ENCODE measurements at regions not wholly inside any gene's neighbourhood (a gene's known extent, or its start where the extent isn't known, plus 50 kb on each side); places are given as distances from the start of the nearest gene placed in this dataset.
A peak's percentile ranks its signal among the peaks of the same experiment; 100 is the strongest.
"Not testable (repeated sequence)": the region's sequence is repeated elsewhere in the genome, so short reads cannot be mapped to it uniquely, and the experiment has no call there.

GRCh38 chr21:30104241-30104640 is 62.4 kb downstream of the CLDN17 start:
- no peak for DNase-seq

GRCh38 chr21:30102871-30103270 is 63.7 kb downstream of the CLDN17 start:
- no peak for DNase-seq

- no peak for DNase-seq
Measured at GRCh38 chr21:30101967-30102366, 64.6 kb downstream of the CLDN17 start.

- no peak for DNase-seq
Measured at GRCh38 chr21:30097791-30098190, 68.8 kb downstream of the CLDN17 start.

- DNase-seq, result no peak
Measured at GRCh38 chr21:30083225-30083945, 83.2 kb downstream of the CLDN17 start.

- peak; percentile 26 to 79 (median 38) for DNase-seq
Measured at GRCh38 chr21:30081506-30081905, 85.1 kb downstream of the CLDN17 start.

- DNase-seq, result no peak
Measured at GRCh38 chr21:30072496-30072895, 94.1 kb downstream of the CLDN17 start.

GRCh38 chr21:30058928-30059327 is 107.7 kb downstream of the CLDN17 start:
- no peak for DNase-seq

- DNase-seq, result no peak
Measured at GRCh38 chr21:30057108-30057507, 109.5 kb downstream of the CLDN17 start.

- DNase-seq, result no peak
Measured at GRCh38 chr21:30048570-30048969, 108.8 kb upstream of the GRIK1 start.

GRCh38 chr21:30044447-30045064 is 104.8 kb upstream of the GRIK1 start:
- peak; percentile 8 to 34 (median 30) for DNase-seq

GRCh38 chr21:30042443-30042842 is 102.6 kb upstream of the GRIK1 start:
- no peak for DNase-seq

GRCh38 chr21:30033441-30033840 is 93.6 kb upstream of the GRIK1 start:
- DNase-seq, result no peak

GRCh38 chr21:30030416-30030815 is 90.6 kb upstream of the GRIK1 start:
- DNase-seq, result no peak

- no peak for DNase-seq
Measured at GRCh38 chr21:30028537-30028936, 88.7 kb upstream of the GRIK1 start.

GRCh38 chr21:30027986-30028385 is 88.2 kb upstream of the GRIK1 start:
- no peak for DNase-seq

GRCh38 chr21:30023056-30023455 is 83.3 kb upstream of the GRIK1 start:
- DNase-seq, result not testable (repeated sequence)

- peak in 2 of 3 donors; percentile 1 to 7 for DNase-seq
Measured at GRCh38 chr21:30014886-30015285, 75.1 kb upstream of the GRIK1 start.

GRCh38 chr21:29991624-29992023 is 51.8 kb upstream of the GRIK1 start:
- DNase-seq, result no peak

- DNase-seq, result no peak
Measured at GRCh38 chr21:29989634-29990234, 49.9 kb upstream of the GRIK1 start.

Measured in muscle of back (tissue), 3 donors.